Left ventricle myocardium superior (tissue), 1 donor: ENCODE measurements at regions not wholly inside any gene's neighbourhood (a gene's known extent, or its start where the extent isn't known, plus 50 kb on each side); places are given as distances from the start of the nearest gene placed in this dataset.
"Not testable (repeated sequence)": the region's sequence is repeated elsewhere in the genome, so short reads cannot be mapped to it uniquely, and the experiment has no call there.

Experiments used
- ATAC-seq: fragments of 200-7000 bp; cut with Tn5 transposase; one replicate; pipeline ENCODE4 v1.9.1; 2020; ENCODE audit warnings: mild to moderate bottlenecking, moderate library complexity
- DNase-seq: peaks from one replicate; pipeline ENCODE4 v3.0.0-alpha.2; 2020
- intact Hi-C: fragments of 100-400 bp; cut with micrococcal nuclease; formaldehyde crosslinking; loops from one replicate; pipeline ENCODE4 v1.11.0; 2022
- donor health status: DM: no; HTN: yes; CAD: no; lungs with severe emphysema.

DNA sequence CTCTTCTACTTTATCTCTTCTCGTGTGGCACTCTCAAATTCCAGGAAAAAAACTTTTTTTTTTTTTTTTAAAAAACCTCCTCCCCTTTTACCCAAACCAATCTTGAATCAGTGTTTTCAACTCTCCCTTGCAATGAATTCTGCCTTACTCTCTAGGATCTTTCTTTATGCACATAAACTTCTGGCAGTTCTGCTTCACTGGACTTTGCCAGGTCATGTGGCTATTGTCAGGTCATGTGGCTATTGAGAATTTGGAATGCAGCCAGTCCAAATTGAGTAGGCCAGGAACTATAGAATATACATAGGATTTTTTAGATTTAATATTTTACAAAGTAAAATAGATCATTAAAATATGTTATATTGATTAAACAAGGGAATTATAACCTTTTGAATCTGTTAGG, 218.2 kb downstream of the TMTC3 start:
- DNase-seq (no peak), ATAC-seq (no peak)
- intact Hi-C loops: no loop called here

DNA sequence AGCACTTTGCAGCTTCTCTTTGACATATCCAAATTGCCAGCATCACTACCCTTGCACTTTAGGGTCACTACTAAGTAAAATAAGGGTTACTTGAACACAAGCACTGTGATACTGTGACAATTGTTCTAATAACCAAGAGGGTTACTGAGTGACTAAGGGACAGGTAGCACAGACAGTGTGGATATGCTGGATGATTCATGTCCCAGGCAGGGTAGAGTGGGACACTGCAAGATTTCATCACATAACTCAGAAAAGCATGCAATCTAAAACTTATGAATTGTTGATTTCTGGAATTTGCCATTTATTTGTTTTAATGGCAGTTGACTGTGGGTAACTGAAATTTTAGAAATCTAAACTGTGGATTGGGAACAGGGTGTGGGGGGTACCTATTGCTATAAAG, 218.8 kb downstream of the KITLG start:
- intact Hi-C loops: no loop called here
- ATAC-seq (no peak), DNase-seq (no peak)

DNA sequence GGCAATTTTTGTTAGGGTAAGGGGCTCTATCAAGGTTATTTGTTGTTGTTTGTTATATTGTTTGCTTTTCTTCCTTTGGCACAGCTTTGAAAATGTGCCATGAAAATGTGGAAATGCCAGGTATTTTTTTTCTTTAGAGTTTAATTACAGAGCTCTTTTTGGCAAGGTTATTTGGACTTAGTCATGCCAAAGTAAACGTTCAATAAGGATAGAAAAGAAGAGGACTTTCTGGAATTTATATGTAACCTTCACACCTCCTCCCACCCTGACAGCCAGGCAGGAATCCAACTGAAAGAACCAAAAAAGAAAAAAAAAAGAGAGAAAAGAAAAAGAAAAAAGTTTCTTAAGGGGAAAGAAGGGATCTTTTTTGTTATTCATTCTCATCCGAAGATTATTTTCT, 217.8 kb downstream of the KITLG start:
- DNase-seq (no peak), ATAC-seq (no peak)
- intact Hi-C loops: no loop called here

DNA sequence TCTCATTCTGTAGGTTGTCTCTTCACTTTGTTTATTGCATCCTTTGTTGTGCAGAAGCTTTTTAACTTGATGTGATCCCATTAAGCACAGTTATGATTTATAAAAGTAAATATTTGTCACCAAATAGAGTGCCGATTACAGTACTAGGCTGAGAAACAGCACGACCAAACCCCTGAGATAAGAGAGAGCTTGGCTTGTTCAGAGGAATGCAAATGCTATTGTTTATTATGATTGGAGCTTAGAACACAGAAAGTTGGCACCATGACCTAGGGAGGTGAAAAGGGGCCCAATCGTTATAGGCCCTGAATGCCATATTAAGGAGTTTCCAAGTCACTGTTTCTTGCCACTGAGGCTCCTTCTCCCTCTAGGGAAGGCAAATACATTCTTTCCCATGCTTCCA, 214.9 kb downstream of the KITLG start:
- DNase-seq (no peak), ATAC-seq (no peak)
- intact Hi-C loops: no loop called here

DNA sequence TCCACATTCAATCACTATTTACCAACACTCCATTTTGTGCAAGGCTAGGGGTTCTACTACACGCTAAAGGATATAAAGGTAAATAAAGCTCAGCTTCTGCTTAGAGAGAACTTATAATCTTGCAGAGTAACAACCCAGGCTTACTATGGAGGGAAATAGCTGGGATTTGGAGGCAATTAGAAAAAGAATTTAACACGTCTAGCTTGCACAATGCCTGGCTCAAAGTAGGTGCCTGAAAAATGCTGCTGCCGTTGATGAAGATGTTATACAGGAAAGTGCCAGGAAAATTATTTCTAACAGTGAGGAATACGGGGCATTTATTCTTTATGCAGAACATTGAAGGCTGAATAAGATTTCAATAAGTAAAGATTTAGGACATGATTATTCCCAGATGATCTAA, 214.2 kb downstream of the KITLG start:
- DNase-seq (no peak), ATAC-seq (no peak)
- intact Hi-C loops: no loop called here

DNA sequence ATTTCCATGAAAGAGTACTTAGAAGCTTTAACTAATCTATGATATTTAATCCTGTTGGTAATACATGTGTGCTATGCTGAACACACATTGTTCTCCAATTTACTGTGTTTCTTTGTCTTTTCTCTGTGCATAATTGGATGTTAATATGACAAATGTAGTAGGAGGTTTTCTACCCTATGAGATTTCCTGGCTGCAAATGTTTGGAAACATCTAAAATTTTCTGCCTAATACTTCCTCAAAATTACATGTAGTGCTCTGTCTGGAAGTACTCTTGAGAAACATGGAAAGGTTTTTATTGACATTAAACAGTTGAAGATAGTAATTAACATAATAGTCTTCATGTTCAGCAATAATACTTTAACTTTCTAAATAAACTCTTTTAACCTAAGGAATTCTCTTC, 213.0 kb downstream of the KITLG start:
- ATAC-seq (no peak), DNase-seq (no peak)
- intact Hi-C loops: no loop called here

DNA sequence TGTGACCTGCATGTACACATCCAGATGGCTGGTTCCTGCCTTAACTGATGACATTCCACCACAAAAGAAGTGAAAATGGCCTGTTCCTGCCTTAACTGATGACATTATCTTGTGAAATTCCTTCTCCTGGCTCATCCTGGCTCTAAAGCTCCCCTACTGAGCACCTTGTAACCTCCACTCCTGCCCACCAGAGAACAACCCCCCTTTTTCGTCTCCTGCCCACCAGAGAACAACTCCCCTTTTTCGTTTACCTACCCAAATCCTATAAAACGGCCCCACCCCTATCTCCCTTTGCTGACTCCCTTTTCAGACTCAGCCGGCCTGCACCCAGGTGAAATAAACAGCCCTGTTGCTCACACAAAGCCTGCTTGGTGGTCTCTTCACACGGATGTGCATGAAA, 212.2 kb downstream of the KITLG start:
- ATAC-seq, intact Hi-C loops: not testable (repeated sequence)

DNA sequence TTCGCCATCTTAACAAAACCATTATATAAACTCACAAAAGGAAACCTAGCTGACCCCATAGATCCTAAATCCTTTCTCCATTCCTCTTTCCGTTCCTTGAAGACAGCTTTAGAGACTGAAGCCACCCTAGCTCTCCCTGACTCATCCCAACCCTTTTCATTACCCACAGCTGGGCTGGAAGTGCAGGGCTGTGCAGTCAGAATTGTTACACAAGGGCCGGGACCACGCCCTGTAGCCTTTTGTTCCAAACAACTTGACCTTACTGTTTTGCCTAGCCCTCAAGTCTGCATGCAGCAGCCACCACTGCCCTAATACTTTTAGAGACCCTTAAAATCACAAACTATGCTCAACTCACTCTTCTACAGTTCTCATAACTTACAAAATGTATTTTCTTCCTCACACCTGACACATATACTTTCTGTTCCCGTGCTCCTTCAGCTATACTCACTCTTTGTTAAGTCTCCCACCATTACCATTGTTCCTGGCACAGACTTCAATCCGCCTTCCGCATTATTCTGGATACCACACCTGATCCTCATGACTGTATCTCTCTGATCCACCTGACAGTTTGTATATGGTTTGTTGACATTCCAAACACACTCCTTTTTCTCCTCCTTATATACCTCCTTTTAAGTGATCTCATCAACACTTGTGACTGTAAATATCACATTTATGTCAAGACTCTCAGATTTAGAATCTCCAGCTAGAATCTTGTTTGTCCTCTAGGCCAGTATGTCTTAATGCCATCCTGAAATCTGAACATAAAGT, 208.7 kb downstream of the KITLG start:
- DNase-seq: no peak
- intact Hi-C loops: no loop called here
- ATAC-seq: no peak

More for the DNA sequence above, 212.2 kb downstream of the KITLG start:
- not testable (repeated sequence) for DNase-seq

DNA sequence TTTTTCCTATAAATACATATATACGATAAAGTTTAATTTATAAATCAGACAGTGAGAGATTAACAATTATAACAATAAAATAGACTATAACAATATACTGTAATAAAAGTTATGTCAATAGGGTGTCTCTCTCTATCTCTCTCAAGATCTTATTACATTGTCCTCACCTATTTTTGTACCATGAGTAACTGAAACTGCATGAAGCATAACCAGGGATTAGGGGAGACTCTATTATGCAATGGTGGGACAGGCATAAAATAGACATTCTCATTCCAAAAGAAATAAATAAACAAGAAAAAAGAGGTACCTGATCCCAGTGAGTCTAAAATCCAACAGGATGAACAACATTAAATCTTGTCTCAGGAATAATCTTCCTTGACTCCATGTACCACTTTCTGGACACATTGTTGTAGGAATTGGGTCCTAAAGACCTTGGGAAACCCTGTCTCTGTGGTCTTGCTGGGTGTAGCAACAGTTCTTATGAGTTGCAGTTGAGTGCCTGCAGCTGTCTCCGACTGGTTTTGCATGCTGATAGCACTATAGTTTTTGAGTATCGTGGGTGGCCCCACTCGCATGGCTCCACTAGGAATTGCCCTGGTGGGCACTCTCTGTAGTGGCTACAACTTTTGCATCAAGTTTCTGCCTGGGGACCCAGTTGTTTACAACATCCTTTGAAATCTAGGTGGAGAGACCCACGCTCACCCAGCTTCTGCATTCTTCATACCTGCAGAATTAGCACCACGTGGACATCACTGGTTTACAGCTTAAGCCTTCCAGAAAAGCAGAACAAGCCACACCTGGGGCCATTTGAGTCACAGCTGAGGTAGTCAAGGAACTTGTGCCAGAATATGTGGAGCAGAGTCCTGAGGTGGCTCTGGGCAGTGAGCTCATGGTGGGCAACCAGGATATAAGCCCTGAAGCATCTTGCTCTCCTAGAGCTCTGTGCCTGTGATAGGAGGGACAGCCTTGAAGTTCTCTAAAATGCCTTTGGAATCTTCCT, 204.7 kb downstream of the KITLG start:
- no peak for DNase-seq
- intact Hi-C loops: no loop called here
- ATAC-seq: no peak

DNA sequence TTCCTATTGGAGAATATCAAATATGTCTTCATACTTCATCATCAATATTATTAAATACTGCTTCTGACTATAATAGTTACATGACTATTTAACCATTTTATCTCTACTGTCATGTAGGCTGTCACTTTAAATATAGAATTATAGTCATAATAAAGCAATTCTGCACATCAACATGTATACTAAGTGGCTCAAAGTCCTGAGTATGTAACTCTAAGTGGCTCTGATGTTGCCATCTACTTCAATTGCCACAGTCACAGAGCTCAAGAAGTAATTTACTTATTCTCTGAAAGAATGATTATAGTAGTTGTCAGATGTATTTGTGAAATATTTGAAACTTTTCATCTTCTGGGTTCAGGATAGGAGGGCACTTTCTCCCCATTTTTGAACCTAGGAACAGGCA, 202.3 kb downstream of the KITLG start:
- ATAC-seq (no peak), DNase-seq (no peak)
- intact Hi-C loops: no loop called here

DNA sequence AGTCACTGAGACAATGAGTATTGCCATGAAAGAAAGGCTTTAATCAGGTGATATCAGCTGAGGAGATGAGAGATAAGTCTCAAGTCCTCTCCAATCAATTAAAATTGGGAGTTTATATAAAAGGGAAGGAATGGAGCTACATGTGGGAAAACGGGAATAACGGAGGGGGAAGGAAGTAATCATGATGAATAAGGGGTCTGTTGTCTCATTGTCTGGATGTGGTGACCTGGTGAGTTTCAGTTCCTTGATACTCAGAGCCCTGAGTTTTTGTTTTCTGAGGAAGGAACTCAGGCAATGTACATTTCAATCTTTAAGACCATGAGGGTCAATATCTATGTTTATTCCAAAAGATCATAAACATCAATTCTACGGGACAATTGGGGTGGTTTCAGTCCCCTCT, 198.8 kb downstream of the KITLG start:
- ATAC-seq: no peak
- no peak for DNase-seq
- intact Hi-C loops: no loop called here

DNA sequence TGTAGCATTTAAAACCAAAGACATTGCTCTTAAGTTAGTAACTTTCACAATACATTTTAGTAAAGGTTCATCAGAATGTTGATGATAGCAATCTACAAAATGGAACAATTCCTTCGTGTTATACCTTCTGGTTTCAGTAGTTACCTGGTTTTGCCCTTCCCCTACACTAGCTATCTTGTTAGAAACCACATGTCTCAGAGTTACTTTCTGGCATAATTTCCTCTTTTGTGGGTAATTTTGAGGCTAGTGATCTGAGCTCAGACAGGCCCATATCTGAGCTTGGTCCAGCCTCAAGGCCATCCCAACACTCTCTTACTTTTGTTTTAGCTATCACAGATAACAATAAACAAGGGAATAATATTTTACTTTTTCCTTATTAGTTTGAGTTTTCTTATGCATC, 196.9 kb downstream of the KITLG start:
- ATAC-seq: no peak
- intact Hi-C loops: no loop called here
- DNase-seq: no peak

DNA sequence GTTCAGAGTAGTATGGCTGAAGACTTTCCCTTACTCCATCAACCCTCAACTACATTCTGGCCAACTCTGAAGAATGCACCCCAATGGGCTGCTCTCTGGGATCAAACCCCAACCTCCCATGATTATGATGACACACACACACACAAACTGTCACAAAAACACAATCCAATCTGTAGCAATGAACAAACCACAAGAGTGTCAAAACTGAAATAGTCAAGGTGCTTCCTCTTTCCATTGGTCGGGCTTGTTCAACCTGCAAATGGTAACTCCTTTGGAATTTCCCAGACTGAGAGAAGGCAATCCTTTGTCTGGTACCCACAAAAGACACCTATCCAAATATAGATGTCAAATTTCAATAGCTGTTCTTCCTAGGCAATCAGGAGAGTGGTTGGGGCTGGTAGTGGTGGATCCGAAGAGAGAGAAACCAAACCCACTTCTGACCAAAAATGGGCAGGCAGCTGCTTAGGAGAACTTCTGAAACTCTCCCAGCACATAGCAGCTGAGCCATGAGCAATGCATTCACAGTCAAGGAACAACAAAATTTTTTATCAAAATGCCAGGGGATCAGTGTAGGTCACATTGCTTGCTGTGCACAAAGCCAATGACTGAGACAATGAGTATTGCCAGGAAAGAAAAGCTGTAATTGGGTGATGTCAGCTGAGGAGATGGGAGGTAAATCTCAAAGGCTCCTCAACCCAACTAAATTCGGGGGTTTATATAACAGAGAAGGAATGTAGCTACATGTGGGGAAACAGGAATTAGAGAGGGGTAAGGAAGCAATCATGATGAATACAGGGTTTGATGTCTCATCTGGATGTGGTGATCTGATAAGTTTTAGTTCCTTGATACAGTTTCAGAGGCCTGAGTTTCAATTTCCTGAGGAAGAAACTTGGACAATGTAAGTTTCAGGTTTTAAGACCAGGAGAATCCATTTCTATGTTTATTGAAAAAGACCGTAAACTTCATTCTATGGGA, 191.4 kb downstream of the KITLG start:
- DNase-seq: no peak
- ATAC-seq: no peak
- intact Hi-C loops: no loop called here

DNA sequence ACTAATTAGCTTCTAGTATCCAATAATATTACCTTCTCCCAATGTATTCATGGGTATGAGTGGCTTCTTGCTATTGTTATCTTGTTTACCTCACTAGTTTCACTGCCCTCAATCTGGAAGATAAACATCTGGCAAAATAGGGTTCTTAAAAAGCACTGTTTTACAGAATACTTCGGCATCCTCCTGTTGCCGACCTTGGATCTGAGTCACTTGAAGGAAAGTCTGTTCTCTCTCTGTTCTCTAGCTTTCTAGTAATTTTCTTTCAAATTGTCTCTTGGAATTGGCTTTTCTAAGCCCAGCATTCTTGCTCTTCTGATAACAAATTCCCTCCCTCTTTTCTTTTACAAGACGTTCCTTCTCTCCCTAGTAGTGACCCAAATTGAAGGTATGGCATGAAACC, 189.5 kb downstream of the KITLG start:
- intact Hi-C loops: no loop called here
- ATAC-seq (no peak), DNase-seq (no peak)

DNA sequence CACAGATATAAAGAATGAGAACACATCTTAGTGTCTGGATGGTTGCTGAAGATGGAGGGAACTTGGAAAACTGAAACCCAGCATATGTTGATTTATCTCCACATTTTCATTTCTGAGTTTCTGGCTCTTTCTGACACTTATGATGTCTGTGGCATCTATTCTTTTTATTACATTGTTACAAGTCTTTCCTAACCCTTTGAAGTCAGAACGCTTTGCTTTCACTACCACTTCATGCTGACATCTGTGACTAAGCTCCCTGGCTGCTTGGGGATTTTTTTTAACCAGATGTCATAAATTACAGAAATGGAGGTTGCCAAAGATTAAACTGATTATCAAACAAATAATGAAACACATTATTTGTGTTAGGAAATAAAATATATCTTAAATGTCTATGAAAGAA, 188.7 kb downstream of the KITLG start:
- DNase-seq (no peak), ATAC-seq (no peak)
- intact Hi-C loops: no loop called here

DNA sequence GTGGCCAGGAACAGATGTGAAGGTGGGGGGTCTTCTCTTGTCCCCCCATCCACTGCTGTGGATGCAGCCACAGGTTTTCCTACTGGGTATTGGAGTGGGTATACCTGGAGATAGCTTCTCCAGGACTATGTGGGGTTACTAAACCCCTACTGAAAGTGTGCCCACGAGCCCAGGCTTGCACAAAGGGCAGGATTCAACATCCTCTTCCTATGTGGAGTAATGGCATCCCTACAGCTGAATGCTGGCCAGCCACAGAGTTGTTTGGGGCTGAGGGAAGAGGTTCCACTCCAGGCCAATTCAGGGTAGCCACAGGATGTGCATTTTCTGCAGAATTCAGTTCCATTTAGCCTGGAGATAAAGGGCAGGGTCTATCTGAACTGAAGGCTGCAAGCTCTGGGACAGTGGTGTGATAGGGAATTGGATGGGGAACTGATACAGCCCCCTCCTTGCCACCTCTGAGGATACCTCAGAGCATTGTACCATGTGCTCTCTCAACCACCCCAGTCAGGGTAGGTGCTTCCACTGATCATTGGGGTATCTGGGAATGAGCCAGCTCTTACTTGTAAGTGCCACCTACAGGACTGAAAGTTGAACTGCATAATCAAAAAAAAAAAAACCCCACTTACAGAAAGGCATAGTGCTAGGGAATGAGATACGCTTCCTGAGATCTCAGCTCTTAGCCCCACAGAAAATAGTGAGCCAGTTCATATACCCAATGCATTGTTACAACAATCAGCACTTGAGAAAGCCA, 187.1 kb downstream of the KITLG start:
- DNase-seq (no peak), ATAC-seq (no peak)
- intact Hi-C loops: no loop called here

DNA sequence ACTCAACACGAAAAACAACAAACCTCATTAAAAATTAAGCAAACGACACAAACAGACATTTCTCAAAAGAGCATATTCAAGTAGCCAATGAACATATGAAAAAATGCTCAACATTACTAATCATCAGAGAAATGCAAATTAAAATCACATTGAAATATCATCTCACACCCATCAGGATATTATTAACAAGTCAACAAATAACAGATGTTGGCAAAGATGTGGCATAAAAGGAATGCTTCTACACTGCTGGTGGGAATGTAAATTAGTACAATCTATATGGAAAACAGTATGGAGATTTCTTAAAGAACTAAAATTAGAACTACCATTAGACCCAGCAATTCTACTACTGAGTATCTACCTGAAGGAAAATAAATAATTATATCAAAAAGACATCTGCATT, 182.2 kb downstream of the KITLG start:
- intact Hi-C loops: no loop called here
- DNase-seq: no peak
- ATAC-seq: no peak

DNA sequence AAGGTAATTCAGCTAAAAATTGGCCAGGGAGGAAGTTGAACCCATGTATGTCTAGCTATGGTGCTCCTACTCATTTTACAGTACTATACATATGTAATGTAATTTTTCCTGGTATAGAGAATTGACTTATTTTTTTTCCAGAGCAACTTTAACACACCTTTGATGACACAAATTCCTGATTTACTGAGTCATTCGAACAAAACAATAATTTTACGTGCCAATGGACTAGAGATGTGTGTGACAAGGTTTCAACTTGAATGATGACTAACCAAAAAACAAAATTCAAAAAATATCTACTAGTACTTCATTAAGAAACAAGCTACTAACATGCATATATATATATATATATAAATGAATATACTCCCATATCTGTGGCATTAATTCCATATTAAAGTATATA, 180.5 kb downstream of the KITLG start:
- intact Hi-C loops: no loop called here
- ATAC-seq (no peak), DNase-seq (no peak)

DNA sequence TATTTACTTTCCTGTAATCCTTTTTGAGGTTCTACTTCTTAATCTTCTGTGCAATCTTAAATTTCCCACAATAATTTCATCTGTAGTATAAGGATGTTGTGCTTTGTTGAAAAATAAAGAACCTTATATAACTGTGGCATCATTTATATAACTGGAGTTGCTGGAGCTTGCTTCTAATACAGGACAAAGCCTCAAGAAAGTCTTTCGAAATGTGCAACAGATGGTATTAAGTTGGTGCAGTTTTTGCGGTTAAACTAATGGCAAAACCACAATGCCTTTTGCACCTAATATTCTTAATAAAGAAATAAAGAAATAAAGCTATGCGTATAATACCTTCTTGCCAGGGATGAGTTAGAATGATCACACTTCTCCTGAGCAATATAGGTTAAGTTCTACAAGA, 180.0 kb downstream of the KITLG start:
- ATAC-seq: no peak
- intact Hi-C loops: no loop called here
- no peak for DNase-seq
